C4-2B (cell line): ENCODE measurements at regions not wholly inside any gene's neighbourhood (a gene's known extent, or its start where the extent isn't known, plus 50 kb on each side); places are given as distances from the start of the nearest gene placed in this dataset.

Experiments
- CTCF ChIP-seq: fragments of 450-650 bp; conservative IDR thresholded peaks from 2 replicates; pipeline ENCODE4 v1.5.1; 2017; ENCODE audit warnings: mild to moderate bottlenecking
- ZFX ChIP-seq: fragments of 450-650 bp; IDR thresholded peaks from 2 replicates; pipeline ENCODE4 v1.6.1; 2017

- TF ChIP-seq CTCF, result no peak
- no peak for TF ChIP-seq ZFX
Observed at GRCh38 chr4:189081826-189082225, 858.8 kb upstream of the FRG1 start.
